Right atrium auricular region (tissue), 2 donors: ENCODE measurements at regions not wholly inside any gene's neighbourhood (a gene's known extent, or its start where the extent isn't known, plus 50 kb on each side); places are given as distances from the start of the nearest gene placed in this dataset.
A peak's percentile ranks its signal among the peaks of the same experiment; 100 is the strongest.

Source experiments
- DNase-seq: peaks from one replicate; pipeline ENCODE4 v3.0.0-alpha.2; 2019; ENCODE audit warnings: low spot score
- H3K27ac ChIP-seq, 2 donors: fragments of 200-600 bp; sonication (generic); 1 replicate in 1 of 2; 2 replicates in 1 of 2; pipeline ENCODE4 v1.5.1; 2016 to 2019
- H3K27me3 ChIP-seq, 2 donors: fragments of 200-600 bp; sonication (generic); one replicate each; pipeline versions ENCODE4 v1.5.1 to v1.6.0; 2017 to 2019
- H3K36me3 ChIP-seq: fragments of 200-600 bp; sonication (generic); one replicate; pipeline ENCODE4 v1.5.1; 2016
- H3K4me1 ChIP-seq, 2 donors: fragments of 200-600 bp; sonication (generic); one replicate each; pipeline versions ENCODE4 v1.5.1 to v1.6.0; 2017 to 2019
- H3K4me3 ChIP-seq, 2 donors: fragments of 200-600 bp; sonication (generic); 1 replicate in 1 of 2; 2 replicates in 1 of 2; pipeline ENCODE4 v1.5.1; 2017 to 2019; ENCODE audit warnings: mild to moderate bottlenecking in 1 of 2, moderate library complexity in 1 of 2
- H3K9me3 ChIP-seq, 2 donors: fragments of 200-600 bp; sonication (generic); one replicate each; pipeline ENCODE4 v1.5.1; 2019
- TF ChIP-seq, protein P1 (sequence below), 2 donors: fragments of 200-600 bp; sonication (generic); IDR thresholded peaks; one replicate each; pipeline ENCODE4 v1.5.1; 2019; ENCODE audit warnings: antibody characterized with exemption in 2 of 2

DNA sequence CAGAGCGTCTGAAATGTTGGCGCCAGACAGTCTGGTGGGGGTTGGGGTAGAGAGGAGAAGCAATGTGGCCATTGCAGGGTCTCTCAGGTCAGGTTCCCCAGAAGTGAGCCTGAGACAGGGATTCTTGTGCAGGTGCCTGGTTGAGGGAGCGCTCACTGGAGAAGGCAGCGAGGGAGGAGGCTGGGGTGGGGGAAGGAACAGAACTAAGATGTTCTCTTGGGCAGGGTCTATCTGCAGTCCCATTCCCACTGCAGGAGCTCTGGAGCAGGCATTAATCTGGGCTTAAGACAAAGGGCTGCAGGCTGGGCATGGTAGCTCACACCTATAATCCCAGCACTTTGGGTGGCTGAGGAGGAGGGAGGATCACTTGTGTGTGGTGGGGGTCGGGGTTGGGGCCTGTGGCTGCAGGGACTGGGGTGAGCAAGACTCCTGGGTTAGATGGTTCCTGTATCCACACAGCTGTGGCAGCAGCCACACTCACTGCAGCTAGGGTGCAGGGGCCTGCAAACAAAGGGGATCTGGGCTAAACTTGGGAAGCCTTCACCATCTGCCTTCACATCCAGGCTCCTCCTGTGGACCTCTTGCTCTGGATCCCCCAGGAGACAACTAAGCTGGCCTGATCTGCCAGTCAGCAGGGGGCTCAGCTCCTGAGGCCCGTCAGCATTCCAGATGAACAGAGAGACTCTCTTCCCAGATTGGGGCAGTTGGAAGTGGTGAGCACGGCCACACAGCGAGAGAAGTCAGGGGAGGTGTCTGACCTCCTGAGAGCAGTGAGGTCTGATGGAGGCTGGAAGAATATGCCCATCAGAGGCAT, 172.5 kb downstream of the ABHD5 start:
- no peak overlapping the region for H3K27ac ChIP-seq
- no peaks in the 10 kb centered on the region for H3K36me3 ChIP-seq
- peak; percentile 32 for DNase-seq
- TF ChIP-seq, protein P1, sequence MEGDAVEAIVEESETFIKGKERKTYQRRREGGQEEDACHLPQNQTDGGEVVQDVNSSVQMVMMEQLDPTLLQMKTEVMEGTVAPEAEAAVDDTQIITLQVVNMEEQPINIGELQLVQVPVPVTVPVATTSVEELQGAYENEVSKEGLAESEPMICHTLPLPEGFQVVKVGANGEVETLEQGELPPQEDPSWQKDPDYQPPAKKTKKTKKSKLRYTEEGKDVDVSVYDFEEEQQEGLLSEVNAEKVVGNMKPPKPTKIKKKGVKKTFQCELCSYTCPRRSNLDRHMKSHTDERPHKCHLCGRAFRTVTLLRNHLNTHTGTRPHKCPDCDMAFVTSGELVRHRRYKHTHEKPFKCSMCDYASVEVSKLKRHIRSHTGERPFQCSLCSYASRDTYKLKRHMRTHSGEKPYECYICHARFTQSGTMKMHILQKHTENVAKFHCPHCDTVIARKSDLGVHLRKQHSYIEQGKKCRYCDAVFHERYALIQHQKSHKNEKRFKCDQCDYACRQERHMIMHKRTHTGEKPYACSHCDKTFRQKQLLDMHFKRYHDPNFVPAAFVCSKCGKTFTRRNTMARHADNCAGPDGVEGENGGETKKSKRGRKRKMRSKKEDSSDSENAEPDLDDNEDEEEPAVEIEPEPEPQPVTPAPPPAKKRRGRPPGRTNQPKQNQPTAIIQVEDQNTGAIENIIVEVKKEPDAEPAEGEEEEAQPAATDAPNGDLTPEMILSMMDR (IDR thresholded peaks at IDR 0.05), result no peak
- no peak overlapping the region for H3K4me3 ChIP-seq
- no peaks in the 10 kb centered on the region for H3K9me3 ChIP-seq
- H3K27me3 ChIP-seq, result peaks cover 0 to 5% of the 10 kb centered on the region in 2 donors
- no peaks in the 10 kb centered on the region for H3K4me1 ChIP-seq

DNA sequence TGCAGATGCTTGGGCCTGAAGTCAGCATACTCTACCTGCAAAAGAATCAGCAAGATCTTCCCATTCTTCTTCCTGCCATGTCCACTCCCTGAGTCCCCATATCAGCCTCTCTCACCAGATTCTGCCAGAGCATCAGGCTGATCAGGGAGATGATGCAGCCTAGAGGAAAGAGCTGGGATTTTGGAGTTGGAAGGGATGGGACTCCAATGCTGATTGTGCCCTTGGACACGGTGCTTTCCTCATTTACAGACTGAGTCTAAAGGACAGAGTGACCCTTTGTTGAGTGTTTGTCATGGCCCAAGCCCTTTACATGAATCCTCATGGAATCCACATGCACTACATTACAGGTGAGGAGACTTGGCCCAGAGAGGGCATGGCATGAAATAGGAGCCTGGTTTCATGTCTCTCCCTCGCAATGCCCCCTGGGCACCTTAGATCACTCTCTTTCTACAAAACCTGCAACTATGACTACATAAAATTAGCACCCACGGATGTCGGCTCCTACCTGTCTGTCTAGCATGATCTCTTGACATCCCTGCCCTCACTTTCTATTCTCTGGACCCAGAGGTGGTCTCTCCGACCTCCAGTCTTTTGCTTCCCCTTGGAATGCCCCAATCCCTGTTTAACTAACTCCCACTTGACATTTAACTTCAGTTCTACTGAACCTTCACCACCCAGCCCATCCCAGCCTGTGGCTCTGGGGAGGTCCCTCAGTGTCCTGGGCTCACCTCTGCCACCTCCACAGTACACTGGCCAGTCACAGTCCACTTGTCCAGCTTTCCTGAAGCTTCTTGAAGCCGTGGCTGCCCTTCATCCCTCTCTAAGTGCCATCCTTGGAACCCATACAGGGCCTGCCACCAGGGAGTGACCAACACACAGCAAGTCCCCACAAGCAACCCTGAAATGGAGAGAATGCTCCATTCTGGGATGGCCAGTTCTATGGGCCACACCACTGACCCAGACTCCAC, 173.5 kb downstream of the ABHD5 start:
- DNase-seq, result peak; percentile 18
- Histone ChIP-seq H3K9me3 (no peaks in the 10 kb centered on the region), H3K27ac (no peak overlapping the region), H3K4me3 (no peak overlapping the region), H3K4me1 (no peaks in the 10 kb centered on the region), H3K36me3 (no peaks in the 10 kb centered on the region), H3K27me3 (no peaks in the 10 kb centered on the region)
- TF ChIP-seq, protein P1 (IDR thresholded peaks at IDR 0.05), result no peak

GRCh38 chr3:43865351-43865750, 174.6 kb downstream of the ABHD5 start:
- TF ChIP-seq, protein P1 (IDR thresholded peaks at IDR 0.05), result no peak

DNA sequence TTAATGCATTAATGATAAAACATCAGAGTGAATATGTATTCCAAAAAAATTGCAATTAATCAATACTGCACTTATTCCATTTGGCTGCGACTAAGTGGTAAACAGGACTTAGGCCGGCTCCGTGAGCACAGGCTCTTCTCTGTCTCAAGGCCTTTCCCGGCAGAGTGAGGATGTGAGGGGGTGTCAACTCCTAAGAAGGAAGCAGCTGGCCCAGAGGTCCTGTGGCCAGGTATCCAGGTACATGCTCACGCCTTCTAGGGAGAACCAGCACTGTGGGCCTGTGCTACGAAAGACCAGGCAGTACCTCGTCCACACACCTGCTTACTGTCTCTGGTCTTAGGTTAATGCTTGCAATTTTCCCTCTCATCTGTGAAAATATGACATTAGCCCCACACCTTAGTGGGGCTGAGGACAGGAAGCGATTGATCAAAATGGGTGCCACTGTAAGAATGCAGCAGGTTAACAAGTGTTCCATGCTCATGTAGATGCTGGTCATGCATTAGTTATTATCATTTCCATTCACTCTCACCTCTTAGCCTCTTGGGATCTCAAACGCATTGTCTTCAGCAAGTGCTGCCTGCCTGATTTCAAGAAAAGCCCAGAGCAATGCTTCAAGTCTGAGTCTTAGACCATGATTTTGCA, 175.3 kb downstream of the ABHD5 start:
- Histone ChIP-seq H3K27me3 (no peaks in the 10 kb centered on the region), H3K27ac (no peak overlapping the region), H3K4me1 (no peaks in the 10 kb centered on the region), H3K9me3 (no peaks in the 10 kb centered on the region), H3K4me3 (no peak overlapping the region), H3K36me3 (no peaks in the 10 kb centered on the region)
- TF ChIP-seq, protein P1 (IDR thresholded peaks at IDR 0.05), result no peak
- peak; percentile 49 for DNase-seq

More at GRCh38 chr3:43865351-43865750, 174.6 kb downstream of the ABHD5 start:
- Histone ChIP-seq H3K4me3 (no peak overlapping the region), H3K36me3 (no peaks in the 10 kb centered on the region), H3K4me1 (no peaks in the 10 kb centered on the region), H3K9me3 (no peaks in the 10 kb centered on the region), H3K27me3 (no peaks in the 10 kb centered on the region), H3K27ac (no peak overlapping the region)
- DNase-seq, result peak; percentile 26

GRCh38 chr3:43866529-43867353, 176.0 kb downstream of the ABHD5 start:
- no peak for DNase-seq
- H3K36me3 ChIP-seq, result no peaks in the 10 kb centered on the region
- H3K4me1 ChIP-seq, result no peaks in the 10 kb centered on the region
- no peak overlapping the region for H3K27ac ChIP-seq
- H3K27me3 ChIP-seq, result no peaks in the 10 kb centered on the region
- H3K4me3 ChIP-seq, result no peak overlapping the region
- TF ChIP-seq, protein P1 (IDR thresholded peaks at IDR 0.05), result no peak
- H3K9me3 ChIP-seq, result no peaks in the 10 kb centered on the region
